ENCODE measurements at regions not wholly inside any gene's neighbourhood (a gene's known extent, or its start where the extent isn't known, plus 50 kb on each side); places are given as distances from the start of the nearest gene placed in this dataset.

GRCh38 chr4:157643257-157643656, 422.7 kb downstream of the GRIA2 start:
- TF ChIP-seq CTCF (tag by site-specific recombination; IDR thresholded peaks at IDR 0.05) (no peak), ZNF423 (tag by site-specific recombination; IDR thresholded peaks at IDR 0.05) (no peak), REST (tag by site-specific recombination; IDR thresholded peaks at IDR 0.05) (no peak), ZBTB7A (tag by site-specific recombination; IDR thresholded peaks at IDR 0.05; ENCODE audit: low read depth) (no peak)
